ENCODE measurements at regions not wholly inside any gene's neighbourhood (a gene's known extent, or its start where the extent isn't known, plus 50 kb on each side); places are given as distances from the start of the nearest gene placed in this dataset.
A peak's percentile ranks its signal among the peaks of the same experiment; 100 is the strongest.

DNA sequence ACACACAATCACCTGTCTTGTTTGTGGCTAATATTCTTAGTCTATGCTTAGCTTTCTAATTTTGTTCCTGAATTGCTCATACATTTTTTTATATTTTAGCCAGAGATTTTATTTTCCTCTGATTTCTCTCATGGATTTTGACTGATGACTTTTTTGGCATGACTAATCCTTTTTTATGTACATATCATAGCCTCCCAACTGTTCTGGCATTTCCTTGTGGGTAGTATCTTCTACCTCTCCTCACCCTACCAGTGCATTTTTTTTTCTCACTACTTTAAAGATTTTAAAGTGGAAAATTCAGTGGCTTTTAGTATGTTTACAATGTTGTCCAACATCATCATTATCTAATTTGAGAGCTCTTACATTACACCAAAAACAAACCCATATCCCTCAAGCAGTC, 84.4 kb upstream of the TENM4 start:
- DNase-seq (ENCODE audit: low read depth in 4 of 6, low spot score in 6 of 6) = no peak
- H3K4me3 ChIP-seq (ENCODE audit: low read depth, low read length) = no peak overlapping the region
- H3K27ac ChIP-seq (ENCODE audit: low read depth, low read length) = no peak overlapping the region
- no peaks in the 10 kb centered on the region for H3K9me3 ChIP-seq (ENCODE audit: control insufficient read depth, insufficient read depth, low read length)
- H3K4me1 ChIP-seq (ENCODE audit: control insufficient read depth, insufficient read depth, low read length) = no peaks in the 10 kb centered on the region
- H3K36me3 ChIP-seq (ENCODE audit: control insufficient read depth, insufficient read depth, low read length) = no peaks in the 10 kb centered on the region
- no peaks in the 10 kb centered on the region for H3K27me3 ChIP-seq (ENCODE audit: control insufficient read depth, insufficient read depth, low read length)

DNA sequence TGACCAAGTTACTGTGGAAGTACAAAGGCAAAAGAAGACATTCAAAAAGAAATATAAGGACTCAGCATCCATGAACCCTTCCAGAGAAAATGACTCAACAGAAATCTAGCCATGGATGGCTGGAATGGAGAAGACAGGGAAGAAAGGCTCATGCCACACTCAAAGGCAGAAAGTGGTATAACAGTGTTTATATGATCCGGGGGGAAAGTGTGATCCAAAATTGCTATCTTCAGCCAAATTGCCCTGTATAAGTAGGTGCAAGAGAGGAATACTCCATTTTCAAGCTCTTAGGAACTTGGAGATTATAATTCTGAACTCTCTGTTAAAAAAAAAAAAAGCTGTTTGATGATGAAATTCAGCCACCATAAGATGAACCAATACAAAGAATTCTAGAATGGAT, 81.8 kb upstream of the TENM4 start:
- DNase-seq (ENCODE audit: low read depth in 4 of 6, low spot score in 6 of 6) = no peak
- WGBS (ENCODE audit: insufficient coverage) = no CpG with 5 or more reads among the region's 1 CpG
- Histone ChIP-seq H3K36me3 (ENCODE audit: control insufficient read depth, insufficient read depth, low read length) (no peaks in the 10 kb centered on the region), H3K4me1 (ENCODE audit: control insufficient read depth, insufficient read depth, low read length) (no peaks in the 10 kb centered on the region), H3K27me3 (ENCODE audit: control insufficient read depth, insufficient read depth, low read length) (no peaks in the 10 kb centered on the region), H3K4me3 (ENCODE audit: low read depth, low read length) (no peak overlapping the region), H3K27ac (ENCODE audit: low read depth, low read length) (no peak overlapping the region), H3K9me3 (ENCODE audit: control insufficient read depth, insufficient read depth, low read length) (no peaks in the 10 kb centered on the region)

DNA sequence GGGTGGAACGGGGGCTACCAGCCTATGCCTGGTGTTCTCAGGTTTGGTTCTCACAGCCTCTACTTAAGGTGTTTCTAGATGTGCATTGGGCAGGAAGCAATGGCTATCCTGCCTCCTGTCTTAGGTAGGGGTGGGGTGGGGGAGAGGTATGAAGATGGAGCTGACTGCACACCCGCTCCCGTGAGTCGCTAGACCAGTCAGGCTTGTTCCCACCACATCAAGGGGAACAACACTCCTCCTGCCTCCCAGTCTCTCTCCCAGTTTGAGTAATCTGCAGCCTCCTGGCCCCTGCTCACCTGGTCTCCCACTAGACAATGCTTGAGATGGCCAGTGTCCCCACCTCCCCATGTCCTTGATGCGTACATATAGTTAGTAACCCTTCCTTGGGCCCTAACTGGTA, 79.3 kb upstream of the TENM4 start:
- WGBS (ENCODE audit: insufficient coverage) = 74% methylated on average over 2 of the region's 5 CpGs
- no peaks in the 10 kb centered on the region for H3K36me3 ChIP-seq (ENCODE audit: control insufficient read depth, insufficient read depth, low read length)

DNA sequence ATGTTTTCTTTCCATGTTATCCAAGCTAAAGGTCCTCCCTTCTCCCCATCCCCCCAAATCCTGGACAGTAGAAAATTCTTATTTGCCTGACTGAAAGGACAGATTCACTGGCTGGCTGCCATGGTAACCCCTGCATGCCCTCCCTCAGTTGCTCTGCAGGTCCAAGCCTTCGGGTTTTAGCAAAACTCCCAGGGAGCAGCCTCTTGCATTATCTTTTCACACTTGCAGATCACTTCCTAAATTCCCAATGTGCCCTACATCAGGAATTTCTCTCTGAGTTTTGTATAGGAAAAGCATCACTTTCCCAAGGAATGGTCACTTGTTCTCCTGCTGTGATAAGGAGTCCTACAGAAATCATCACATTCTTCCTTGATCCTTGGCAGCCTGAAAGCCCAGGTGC, 75.0 kb upstream of the TENM4 start:
- 0% methylated on average over 1 of the region's 1 CpG for WGBS (ENCODE audit: insufficient coverage)
- Histone ChIP-seq H3K27ac (ENCODE audit: low read depth, low read length) (no peak overlapping the region), H3K27me3 (ENCODE audit: control insufficient read depth, insufficient read depth, low read length) (no peaks in the 10 kb centered on the region), H3K36me3 (ENCODE audit: control insufficient read depth, insufficient read depth, low read length) (no peaks in the 10 kb centered on the region), H3K9me3 (ENCODE audit: control insufficient read depth, insufficient read depth, low read length) (no peaks in the 10 kb centered on the region), H3K4me1 (ENCODE audit: control insufficient read depth, insufficient read depth, low read length) (no peaks in the 10 kb centered on the region), H3K4me3 (ENCODE audit: low read depth, low read length) (no peak overlapping the region)
- DNase-seq (ENCODE audit: low read depth in 4 of 6, low spot score in 6 of 6) = peak in 1 of 6 donors; percentile 32

More for the DNA sequence above, 79.3 kb upstream of the TENM4 start:
- Histone ChIP-seq H3K9me3 (ENCODE audit: control insufficient read depth, insufficient read depth, low read length) (no peaks in the 10 kb centered on the region), H3K4me3 (ENCODE audit: low read depth, low read length) (no peak overlapping the region), H3K27ac (ENCODE audit: low read depth, low read length) (no peak overlapping the region), H3K4me1 (ENCODE audit: control insufficient read depth, insufficient read depth, low read length) (no peaks in the 10 kb centered on the region), H3K27me3 (ENCODE audit: control insufficient read depth, insufficient read depth, low read length) (no peaks in the 10 kb centered on the region)
- no peak for DNase-seq (ENCODE audit: low read depth in 4 of 6, low spot score in 6 of 6)

DNA sequence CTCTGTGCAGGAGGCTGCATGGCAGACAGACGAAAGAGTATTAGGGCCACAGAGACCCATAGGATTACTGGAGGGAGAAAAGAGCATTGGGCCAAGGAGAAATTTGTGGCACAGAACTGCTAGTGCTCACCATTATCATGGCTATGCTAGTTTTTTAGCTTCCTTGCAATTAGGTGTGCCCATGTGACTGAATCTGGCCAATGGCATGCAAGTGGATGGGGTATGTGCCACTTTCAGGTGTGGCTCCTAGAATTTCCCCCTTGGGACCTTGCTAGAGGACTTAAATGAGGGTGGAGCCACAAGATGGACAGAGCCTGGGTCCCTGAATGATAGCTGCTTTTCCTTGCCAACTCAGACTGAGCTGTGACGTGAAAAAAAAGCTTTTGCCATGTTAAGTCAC, 73.9 kb upstream of the TENM4 start:
- DNase-seq (ENCODE audit: low read depth in 4 of 6, low spot score in 6 of 6) = no peak
- no peaks in the 10 kb centered on the region for H3K27me3 ChIP-seq (ENCODE audit: control insufficient read depth, insufficient read depth, low read length)
- no peaks in the 10 kb centered on the region for H3K9me3 ChIP-seq (ENCODE audit: control insufficient read depth, insufficient read depth, low read length)
- H3K4me1 ChIP-seq (ENCODE audit: control insufficient read depth, insufficient read depth, low read length) = no peaks in the 10 kb centered on the region
- no peaks in the 10 kb centered on the region for H3K36me3 ChIP-seq (ENCODE audit: control insufficient read depth, insufficient read depth, low read length)
- H3K4me3 ChIP-seq (ENCODE audit: low read depth, low read length) = no peak overlapping the region
- 75% methylated on average over 1 of the region's 2 CpGs for WGBS (ENCODE audit: insufficient coverage)
- no peak overlapping the region for H3K27ac ChIP-seq (ENCODE audit: low read depth, low read length)

DNA sequence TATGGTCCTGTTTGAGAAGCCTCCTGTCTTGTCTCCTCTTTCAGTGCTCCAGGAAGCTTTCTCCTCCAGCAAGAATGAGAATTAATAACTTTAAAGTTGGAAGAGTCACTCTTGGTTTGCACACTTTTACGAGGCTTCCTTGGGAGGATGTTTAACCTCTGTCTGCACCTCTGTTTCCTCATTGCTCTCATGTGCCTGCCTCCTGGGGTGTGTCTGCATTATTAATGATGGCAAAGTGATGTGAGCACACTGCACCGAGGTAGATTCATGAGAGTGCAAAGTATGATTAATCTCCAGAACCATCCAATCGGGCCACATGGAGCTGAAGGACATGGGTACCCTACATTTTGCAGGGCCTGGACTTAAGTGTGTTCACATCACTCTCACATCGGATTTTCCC, 73.5 kb upstream of the TENM4 start:
- Histone ChIP-seq H3K27ac (ENCODE audit: low read depth, low read length) (no peak overlapping the region), H3K4me3 (ENCODE audit: low read depth, low read length) (no peak overlapping the region), H3K9me3 (ENCODE audit: control insufficient read depth, insufficient read depth, low read length) (no peaks in the 10 kb centered on the region), H3K36me3 (ENCODE audit: control insufficient read depth, insufficient read depth, low read length) (no peaks in the 10 kb centered on the region), H3K4me1 (ENCODE audit: control insufficient read depth, insufficient read depth, low read length) (no peaks in the 10 kb centered on the region), H3K27me3 (ENCODE audit: control insufficient read depth, insufficient read depth, low read length) (no peaks in the 10 kb centered on the region)
- no peak for DNase-seq (ENCODE audit: low read depth in 4 of 6, low spot score in 6 of 6)
- WGBS (ENCODE audit: insufficient coverage) = 93% methylated on average over 3 of the region's 4 CpGs

DNA sequence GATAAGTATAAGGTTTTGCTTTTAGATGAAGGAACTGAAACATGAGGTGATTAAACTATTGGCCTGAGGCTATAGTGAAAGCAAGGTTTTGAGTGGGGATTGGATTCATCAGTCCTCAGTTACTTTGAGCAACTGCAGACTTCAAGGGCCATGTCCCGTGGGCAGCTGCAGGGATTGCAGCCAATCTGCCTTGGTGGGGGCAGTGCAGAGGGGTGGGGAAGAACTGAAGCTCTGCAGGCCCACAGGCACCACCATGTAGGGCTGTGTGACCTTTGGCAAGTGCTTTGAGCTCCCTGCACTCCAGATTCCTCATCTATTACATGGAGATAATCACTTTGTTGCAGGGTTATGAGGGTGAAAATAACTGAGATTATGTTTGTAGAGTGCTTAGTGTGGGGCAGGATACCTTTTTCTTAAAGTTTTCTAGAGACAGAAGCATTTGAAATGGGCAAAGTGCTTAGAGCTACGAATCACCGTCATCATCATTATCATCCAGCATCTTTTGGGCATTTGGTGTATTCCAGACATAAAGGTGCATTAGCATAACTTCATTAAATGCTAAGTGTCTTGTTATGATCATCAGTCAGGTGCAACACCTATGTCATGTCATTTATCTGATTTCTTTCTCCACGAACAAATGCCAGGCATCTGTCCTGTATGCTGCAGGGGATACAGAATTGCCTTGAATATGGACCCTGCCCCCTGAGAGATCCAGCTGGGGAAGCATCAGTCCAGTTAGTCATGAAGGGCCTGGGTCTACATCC, 72.1 kb upstream of the TENM4 start:
- 60% methylated on average over 2 of the region's 4 CpGs for WGBS (ENCODE audit: insufficient coverage)
- Histone ChIP-seq H3K27ac (ENCODE audit: low read depth, low read length) (no peak overlapping the region), H3K27me3 (ENCODE audit: control insufficient read depth, insufficient read depth, low read length) (no peaks in the 10 kb centered on the region), H3K4me3 (ENCODE audit: low read depth, low read length) (no peak overlapping the region), H3K36me3 (ENCODE audit: control insufficient read depth, insufficient read depth, low read length) (no peaks in the 10 kb centered on the region), H3K9me3 (ENCODE audit: control insufficient read depth, insufficient read depth, low read length) (no peaks in the 10 kb centered on the region), H3K4me1 (ENCODE audit: control insufficient read depth, insufficient read depth, low read length) (no peaks in the 10 kb centered on the region)
- DNase-seq (ENCODE audit: low read depth in 4 of 6, low spot score in 6 of 6) = no peak

DNA sequence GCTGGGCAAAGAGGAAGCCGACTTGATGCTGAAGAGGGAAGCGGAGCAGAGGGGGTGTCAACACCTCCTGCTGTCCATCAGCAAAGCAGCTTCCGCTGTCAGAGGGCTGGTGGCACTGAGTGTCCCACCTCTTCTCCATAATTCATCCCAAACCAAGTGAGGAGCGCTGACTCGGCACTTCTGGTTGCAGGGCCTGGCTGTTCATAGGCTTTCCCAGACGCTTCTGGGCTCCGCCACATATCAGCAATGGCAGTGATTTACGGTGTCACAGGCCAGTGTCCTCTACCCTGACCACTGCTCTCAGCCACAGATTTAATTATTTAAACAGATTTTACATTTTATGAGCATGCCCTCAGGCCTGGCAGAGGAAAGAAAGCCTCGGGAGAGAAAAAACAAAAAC, 70.1 kb upstream of the TENM4 start:
- 65% methylated on average over 5 of the region's 9 CpGs for WGBS (ENCODE audit: insufficient coverage)

DNA sequence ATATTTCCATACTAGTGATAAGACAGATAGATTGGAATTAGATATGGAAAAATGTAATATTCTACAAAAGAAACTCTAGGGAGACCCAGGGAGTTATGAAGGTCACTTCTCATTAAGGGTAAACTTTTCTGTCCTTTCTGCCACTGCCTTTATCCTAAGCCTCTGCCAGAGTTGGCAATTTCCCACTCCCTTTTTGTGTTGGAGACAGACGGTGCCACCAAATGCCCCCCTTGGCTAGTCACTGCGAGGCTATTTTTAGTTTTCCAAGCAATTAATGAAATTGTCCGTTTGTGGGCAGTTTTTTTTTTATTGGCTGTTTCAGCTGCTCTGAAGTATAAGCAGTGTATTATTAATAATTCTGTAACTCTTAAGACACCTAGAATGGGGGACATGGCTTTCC, 67.6 kb upstream of the TENM4 start:
- DNase-seq (ENCODE audit: low read depth in 4 of 6, low spot score in 6 of 6) = peak in 3 of 6 donors; percentile 9 to 69 (median 32)
- H3K27me3 ChIP-seq (ENCODE audit: control insufficient read depth, insufficient read depth, low read length) = no peaks in the 10 kb centered on the region
- no peaks in the 10 kb centered on the region for H3K9me3 ChIP-seq (ENCODE audit: control insufficient read depth, insufficient read depth, low read length)
- 20% methylated on average over 1 of the region's 3 CpGs for WGBS (ENCODE audit: insufficient coverage)
- H3K27ac ChIP-seq (ENCODE audit: low read depth, low read length) = no peak overlapping the region
- H3K36me3 ChIP-seq (ENCODE audit: control insufficient read depth, insufficient read depth, low read length) = no peaks in the 10 kb centered on the region
- H3K4me1 ChIP-seq (ENCODE audit: control insufficient read depth, insufficient read depth, low read length) = no peaks in the 10 kb centered on the region
- H3K4me3 ChIP-seq (ENCODE audit: low read depth, low read length) = no peak overlapping the region

More for the DNA sequence above, 70.1 kb upstream of the TENM4 start:
- Histone ChIP-seq H3K27ac (ENCODE audit: low read depth, low read length) (no peak overlapping the region), H3K27me3 (ENCODE audit: control insufficient read depth, insufficient read depth, low read length) (no peaks in the 10 kb centered on the region), H3K4me3 (ENCODE audit: low read depth, low read length) (no peak overlapping the region), H3K9me3 (ENCODE audit: control insufficient read depth, insufficient read depth, low read length) (no peaks in the 10 kb centered on the region), H3K36me3 (ENCODE audit: control insufficient read depth, insufficient read depth, low read length) (no peaks in the 10 kb centered on the region), H3K4me1 (ENCODE audit: control insufficient read depth, insufficient read depth, low read length) (no peaks in the 10 kb centered on the region)
- no peak for DNase-seq (ENCODE audit: low read depth in 4 of 6, low spot score in 6 of 6)

DNA sequence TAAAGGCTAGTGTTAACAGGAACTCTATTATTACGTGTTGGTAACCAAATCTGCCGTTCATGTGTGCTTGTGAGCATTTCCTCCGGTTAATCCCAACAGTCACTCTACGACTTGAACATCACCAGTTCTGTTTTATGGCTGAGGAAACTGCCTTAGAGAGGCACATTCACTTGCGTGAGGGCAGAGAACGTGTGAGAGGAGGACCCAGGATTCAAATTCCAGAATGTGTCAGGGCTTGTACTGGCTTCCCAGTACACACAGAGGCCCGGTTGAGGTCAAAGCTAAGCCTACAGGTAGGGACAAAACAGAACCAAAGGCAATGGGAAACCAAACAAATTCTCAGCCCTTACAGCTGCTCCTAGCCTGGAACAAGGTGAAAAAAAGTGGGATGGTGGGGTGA, 66.9 kb upstream of the TENM4 start:
- Histone ChIP-seq H3K4me1 (ENCODE audit: control insufficient read depth, insufficient read depth, low read length) (peaks cover 6% of the 10 kb centered on the region), H3K36me3 (ENCODE audit: control insufficient read depth, insufficient read depth, low read length) (no peaks in the 10 kb centered on the region), H3K9me3 (ENCODE audit: control insufficient read depth, insufficient read depth, low read length) (no peaks in the 10 kb centered on the region), H3K4me3 (ENCODE audit: low read depth, low read length) (no peak overlapping the region), H3K27me3 (ENCODE audit: control insufficient read depth, insufficient read depth, low read length) (no peaks in the 10 kb centered on the region), H3K27ac (ENCODE audit: low read depth, low read length) (no peak overlapping the region)
- no peak for DNase-seq (ENCODE audit: low read depth in 4 of 6, low spot score in 6 of 6)
- WGBS (ENCODE audit: insufficient coverage) = 87% methylated on average over 5 of the region's 7 CpGs

Measured in spinal cord (tissue), 9 donors.